Neutrophil (primary cell): ENCODE measurements at regions not wholly inside any gene's neighbourhood (a gene's known extent, or its start where the extent isn't known, plus 50 kb on each side); places are given as distances from the start of the nearest gene placed in this dataset.

Experiments used
- H3K27ac ChIP-seq: fragments of 200-600 bp; sonication (generic); 2 replicates; pipeline ENCODE4 v1.5.1; 2016; ENCODE audit warnings: mild to moderate bottlenecking, moderate library complexity
- H3K27me3 ChIP-seq: fragments of 200-600 bp; sonication (generic); 2 replicates; pipeline ENCODE4 v1.6.0; 2016; ENCODE audit warnings: mild to moderate bottlenecking
- H3K36me3 ChIP-seq: fragments of 200-600 bp; sonication (generic); 2 replicates; pipeline ENCODE4 v1.5.1; 2017
- H3K4me1 ChIP-seq, 2 experiments: fragments of 200-600 bp in 1 of 2; sonication (generic) in 1 of 2; 1 replicate in 1 of 2; 2 replicates in 1 of 2; pipeline versions ENCODE4 v1.5.1 to v1.6.1; 2013 to 2016; ENCODE audit warnings: low read depth in 1 of 2, low read length in 1 of 2, mild to moderate bottlenecking in 1 of 2, moderate library complexity in 1 of 2; ENCODE audit not compliant: control insufficient read depth in 1 of 2, insufficient read depth in 1 of 2
- H3K4me3 ChIP-seq, 2 experiments: fragments of 200-600 bp in 1 of 2; sonication (generic) in 1 of 2; 1 replicate in 1 of 2; 2 replicates in 1 of 2; pipeline ENCODE4 v1.5.1; 2013 to 2016; ENCODE audit warnings: low read depth in 1 of 2, low read length in 1 of 2, mild to moderate bottlenecking in 1 of 2, moderate library complexity in 1 of 2
- H3K9me3 ChIP-seq: fragments of 200-600 bp; sonication (generic); 2 replicates; pipeline ENCODE4 v1.5.1; 2016
- TF ChIP-seq, protein P1 (sequence below): fragments of 200-600 bp; sonication (generic); IDR thresholded peaks from 2 replicates; pipeline ENCODE4 v1.5.1; 2016; ENCODE audit warnings: antibody characterized with exemption

DNA sequence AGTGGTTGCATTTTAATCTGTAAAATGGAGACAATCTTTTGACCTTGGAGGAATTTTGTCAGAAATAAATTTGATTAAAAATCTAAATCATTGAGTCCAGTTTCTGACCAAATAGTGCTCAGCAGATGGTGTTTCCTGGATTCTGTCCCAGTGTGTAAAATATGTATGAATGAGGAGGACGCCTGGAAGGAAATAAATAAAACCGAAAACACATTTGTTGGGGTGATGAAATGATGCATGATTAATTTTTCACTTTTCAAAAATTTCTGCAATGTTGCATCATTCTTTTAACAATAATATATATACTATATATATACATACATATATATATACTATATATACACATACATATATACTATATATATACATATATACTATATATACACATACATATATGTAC, 261.1 kb upstream of the TRIB2 start:
- H3K4me3 ChIP-seq, result peak overlapping the region in 1 of 2 experiments; percentile 26
- peak overlapping the region; percentile 89 for H3K27ac ChIP-seq
- no peaks in the 10 kb centered on the region for H3K27me3 ChIP-seq
- H3K36me3 ChIP-seq, result no peaks in the 10 kb centered on the region
- H3K4me1 ChIP-seq, result peaks cover 69 to 83% of the 10 kb centered on the region in 2 experiments
- no peaks in the 10 kb centered on the region for H3K9me3 ChIP-seq
- TF ChIP-seq, protein P1, sequence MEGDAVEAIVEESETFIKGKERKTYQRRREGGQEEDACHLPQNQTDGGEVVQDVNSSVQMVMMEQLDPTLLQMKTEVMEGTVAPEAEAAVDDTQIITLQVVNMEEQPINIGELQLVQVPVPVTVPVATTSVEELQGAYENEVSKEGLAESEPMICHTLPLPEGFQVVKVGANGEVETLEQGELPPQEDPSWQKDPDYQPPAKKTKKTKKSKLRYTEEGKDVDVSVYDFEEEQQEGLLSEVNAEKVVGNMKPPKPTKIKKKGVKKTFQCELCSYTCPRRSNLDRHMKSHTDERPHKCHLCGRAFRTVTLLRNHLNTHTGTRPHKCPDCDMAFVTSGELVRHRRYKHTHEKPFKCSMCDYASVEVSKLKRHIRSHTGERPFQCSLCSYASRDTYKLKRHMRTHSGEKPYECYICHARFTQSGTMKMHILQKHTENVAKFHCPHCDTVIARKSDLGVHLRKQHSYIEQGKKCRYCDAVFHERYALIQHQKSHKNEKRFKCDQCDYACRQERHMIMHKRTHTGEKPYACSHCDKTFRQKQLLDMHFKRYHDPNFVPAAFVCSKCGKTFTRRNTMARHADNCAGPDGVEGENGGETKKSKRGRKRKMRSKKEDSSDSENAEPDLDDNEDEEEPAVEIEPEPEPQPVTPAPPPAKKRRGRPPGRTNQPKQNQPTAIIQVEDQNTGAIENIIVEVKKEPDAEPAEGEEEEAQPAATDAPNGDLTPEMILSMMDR, result no peak

DNA sequence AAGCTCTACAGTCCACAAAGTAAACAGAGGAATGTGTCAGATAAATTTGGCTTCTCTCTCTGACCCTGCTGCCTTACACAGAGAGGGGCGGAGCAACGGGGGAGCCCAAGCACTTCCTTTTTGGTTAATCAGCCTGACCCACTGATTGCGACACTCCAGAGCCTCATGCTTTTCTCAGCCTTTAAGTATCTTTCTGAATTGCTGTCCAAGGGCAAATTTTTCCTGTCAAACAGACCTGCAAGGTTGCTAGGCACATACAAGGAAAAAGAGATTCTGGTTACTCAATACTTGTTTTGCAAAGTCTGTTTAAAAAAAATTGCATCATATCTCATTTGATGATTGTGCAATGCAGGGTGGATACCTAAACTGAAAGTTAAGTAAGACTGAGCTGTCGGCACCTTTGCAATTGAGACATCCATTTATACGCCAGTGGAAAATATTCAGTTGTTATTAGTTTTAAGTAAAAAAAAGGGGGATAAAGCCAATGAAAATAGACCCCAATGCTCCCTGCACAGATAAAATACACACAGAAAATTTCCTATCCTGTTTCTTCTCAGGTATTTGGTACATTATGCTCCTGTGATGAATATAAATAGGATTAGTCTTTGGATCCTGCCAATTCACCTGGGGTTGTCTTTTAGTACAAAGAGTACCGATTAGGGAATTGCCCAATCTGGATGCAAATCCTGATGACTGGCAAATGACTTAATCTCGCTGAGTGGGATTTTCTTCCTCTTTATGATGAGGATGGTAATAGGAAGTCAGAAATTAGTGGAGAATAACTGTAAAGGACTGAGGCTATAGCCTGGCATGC, 260.2 kb upstream of the TRIB2 start:
- TF ChIP-seq, protein P1, result no peak
- Histone ChIP-seq H3K27ac (peak overlapping the region; percentile 89), H3K36me3 (no peaks in the 10 kb centered on the region), H3K4me1 (peaks cover 66 to 77% of the 10 kb centered on the region in 2 experiments), H3K27me3 (no peaks in the 10 kb centered on the region), H3K9me3 (no peaks in the 10 kb centered on the region), H3K4me3 (peak overlapping the region; percentile 25 to 49)

DNA sequence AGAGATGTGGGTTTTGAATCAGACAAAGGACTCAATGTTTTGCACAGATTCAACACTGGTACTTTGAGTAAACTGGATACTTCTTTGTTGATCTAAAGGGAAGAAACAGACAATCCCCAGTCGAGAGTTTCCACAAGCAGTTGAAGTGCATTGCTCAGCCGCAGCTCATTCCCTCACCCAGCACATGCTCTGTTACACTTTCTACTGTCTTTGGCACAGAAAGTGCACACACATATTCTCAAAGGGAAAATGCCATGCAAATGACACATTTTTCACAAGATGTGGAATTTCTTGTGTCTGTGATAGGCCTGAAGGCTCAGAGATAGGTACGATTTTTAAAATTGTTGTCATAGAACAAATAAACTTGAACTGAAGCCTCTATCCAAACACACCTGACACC, 258.9 kb upstream of the TRIB2 start:
- TF ChIP-seq, protein P1, result no peak
- Histone ChIP-seq H3K27me3 (no peaks in the 10 kb centered on the region), H3K9me3 (no peaks in the 10 kb centered on the region), H3K27ac (peak overlapping the region; percentile 89), H3K4me1 (peaks cover 56 to 64% of the 10 kb centered on the region in 2 experiments), H3K36me3 (no peaks in the 10 kb centered on the region), H3K4me3 (no peak overlapping the region)

DNA sequence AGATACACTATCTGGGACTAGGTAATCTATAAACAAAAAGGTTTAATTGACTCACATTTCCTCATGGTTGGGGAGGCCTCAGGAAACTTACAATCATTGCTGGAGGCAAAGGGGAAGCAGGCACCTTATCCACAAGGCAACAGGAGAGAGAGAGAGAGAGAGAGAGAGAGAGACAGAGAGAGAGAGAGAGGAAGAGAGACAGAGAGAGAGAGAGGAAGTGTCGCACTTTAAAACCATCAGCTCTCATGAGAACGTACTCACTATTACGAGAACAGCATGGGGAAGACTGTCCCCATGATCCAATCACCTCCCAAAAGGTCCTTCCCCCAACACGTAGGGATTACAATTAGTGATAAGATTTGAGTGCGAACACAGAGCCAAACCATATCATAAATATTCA, 253.5 kb upstream of the TRIB2 start:
- Histone ChIP-seq H3K9me3 (no peaks in the 10 kb centered on the region), H3K4me3 (no peak overlapping the region), H3K27ac (peak overlapping the region; percentile 74), H3K4me1 (peaks cover 33 to 40% of the 10 kb centered on the region in 2 experiments), H3K36me3 (no peaks in the 10 kb centered on the region), H3K27me3 (no peaks in the 10 kb centered on the region)
- TF ChIP-seq, protein P1, result no peak

DNA sequence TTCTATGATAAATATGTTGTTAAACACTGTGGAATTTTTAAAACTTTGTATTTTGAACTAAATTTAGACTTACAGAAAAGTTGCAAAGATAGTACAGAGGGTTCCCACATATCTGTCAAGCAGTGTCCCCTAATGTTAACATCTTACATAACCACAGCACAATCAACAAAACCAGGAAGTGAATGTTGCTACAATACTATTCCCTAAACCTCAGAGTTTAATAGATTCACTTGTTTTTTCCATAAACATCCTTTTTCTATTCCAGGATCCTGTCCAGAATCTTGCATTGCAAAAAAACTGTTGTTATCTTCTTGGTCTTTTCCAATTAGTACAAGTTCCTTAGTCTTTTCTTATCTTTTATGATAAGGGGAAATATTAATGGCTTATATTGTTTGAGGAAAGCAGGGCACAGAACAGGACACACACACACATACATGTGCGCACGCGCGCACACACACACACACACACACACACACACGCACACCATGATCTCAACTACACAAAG, 251.1 kb upstream of the TRIB2 start:
- peaks cover 23 to 26% of the 10 kb centered on the region in 2 experiments for H3K4me1 ChIP-seq
- no peak overlapping the region for H3K4me3 ChIP-seq
- H3K36me3 ChIP-seq, result no peaks in the 10 kb centered on the region
- H3K27ac ChIP-seq, result peak overlapping the region; percentile 37
- TF ChIP-seq, protein P1, result no peak
- no peaks in the 10 kb centered on the region for H3K9me3 ChIP-seq
- H3K27me3 ChIP-seq, result no peaks in the 10 kb centered on the region
